HG03354 (cell line): ENCODE measurements at regions not wholly inside any gene's neighbourhood (a gene's known extent, or its start where the extent isn't known, plus 50 kb on each side); places are given as distances from the start of the nearest gene placed in this dataset.
"Not testable (repeated sequence)": the region's sequence is repeated elsewhere in the genome, so short reads cannot be mapped to it uniquely, and the experiment has no call there.

Experiments
- ATAC-seq: cut with Tn5 transposase; IDR thresholded peaks from one replicate; pipeline ENCODE4 v1.9.1; 2021; ENCODE audit warnings: mild to moderate bottlenecking; ENCODE audit not compliant: unreplicated experiment, poor library complexity, severe bottlenecking

- no peak for ATAC-seq
Measured at GRCh38 chrX:18102006-18102405, 118.7 kb downstream of the BEND2 start.

- no peak for ATAC-seq
Measured at GRCh38 chrX:18101087-18101486, 119.6 kb downstream of the BEND2 start.

GRCh38 chrX:18099745-18100144 is 120.9 kb downstream of the BEND2 start:
- ATAC-seq: no peak

GRCh38 chrX:18098763-18099162 is 121.9 kb downstream of the BEND2 start:
- ATAC-seq: no peak

- no peak for ATAC-seq
Measured at GRCh38 chrX:18076434-18076833, 144.3 kb downstream of the BEND2 start.

- ATAC-seq: no peak
Measured at GRCh38 chrX:18075603-18076002, 145.1 kb downstream of the BEND2 start.

- not testable (repeated sequence) for ATAC-seq
Measured at GRCh38 chrX:18068045-18068444, 152.6 kb downstream of the BEND2 start.

- ATAC-seq: no peak
Measured at GRCh38 chrX:18065956-18066355, 154.7 kb downstream of the BEND2 start.

GRCh38 chrX:18051690-18052089 is 169.0 kb downstream of the BEND2 start:
- ATAC-seq: no peak

- no peak for ATAC-seq
Measured at GRCh38 chrX:18047491-18047890, 173.2 kb downstream of the BEND2 start.

GRCh38 chrX:18045436-18045835 is 175.2 kb downstream of the BEND2 start:
- no peak for ATAC-seq

GRCh38 chrX:18042776-18043175 is 177.9 kb downstream of the BEND2 start:
- ATAC-seq: no peak

- ATAC-seq: no peak
Measured at GRCh38 chrX:18041656-18042055, 179.0 kb downstream of the BEND2 start.

GRCh38 chrX:18039023-18039422 is 177.9 kb upstream of the RAI2 start:
- ATAC-seq: no peak

- no peak for ATAC-seq
Measured at GRCh38 chrX:18036394-18036793, 175.3 kb upstream of the RAI2 start.

- no peak for ATAC-seq
Measured at GRCh38 chrX:18034945-18035344, 173.8 kb upstream of the RAI2 start.

- no peak for ATAC-seq
Measured at GRCh38 chrX:18034504-18034903, 173.4 kb upstream of the RAI2 start.

GRCh38 chrX:18032486-18033221 is 171.6 kb upstream of the RAI2 start:
- no peak for ATAC-seq

GRCh38 chrX:18031726-18032375 is 170.8 kb upstream of the RAI2 start:
- ATAC-seq: no peak

- ATAC-seq: not testable (repeated sequence)
Measured at GRCh38 chrX:18030656-18031055, 169.6 kb upstream of the RAI2 start.

GRCh38 chrX:18026166-18026565 is 165.1 kb upstream of the RAI2 start:
- ATAC-seq: no peak
